ENCODE measurements at regions not wholly inside any gene's neighbourhood (a gene's known extent, or its start where the extent isn't known, plus 50 kb on each side); places are given as distances from the start of the nearest gene placed in this dataset.

DNA sequence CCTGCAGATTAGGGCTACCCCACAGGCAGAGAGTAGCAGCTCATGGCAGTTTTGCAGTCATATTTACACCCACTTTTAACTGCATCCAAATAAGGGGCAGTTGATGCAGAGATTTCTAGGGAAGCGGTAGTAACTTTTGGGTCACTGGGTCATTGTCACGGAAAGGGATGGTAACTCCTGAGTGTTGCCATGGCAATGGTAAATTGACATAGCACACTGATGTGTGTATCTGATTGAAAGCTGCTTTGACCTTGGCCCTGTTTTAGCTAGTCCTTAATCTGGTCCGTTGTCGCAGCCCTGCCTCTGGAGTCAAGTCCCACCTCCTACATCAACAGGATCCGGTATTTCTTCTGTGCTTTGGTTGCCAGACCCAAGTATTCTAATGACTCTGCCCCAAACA lies 199.1 kb upstream of the TCF21 start:
- Histone ChIP-seq H3K4me1 (no peaks in the 10 kb centered on the region), H3K36me3 (replicated peaks in 1 of 2; ENCODE audit: insufficient read depth in 1 of 2, low read depth in 2 of 2) (no peaks in the 10 kb centered on the region), H3K4me3 (no peak overlapping the region), H3K9me3 (no peaks in the 10 kb centered on the region), H3K27me3 (no peaks in the 10 kb centered on the region), H3K27ac (no peak overlapping the region)
- TF ChIP-seq, protein P1, sequence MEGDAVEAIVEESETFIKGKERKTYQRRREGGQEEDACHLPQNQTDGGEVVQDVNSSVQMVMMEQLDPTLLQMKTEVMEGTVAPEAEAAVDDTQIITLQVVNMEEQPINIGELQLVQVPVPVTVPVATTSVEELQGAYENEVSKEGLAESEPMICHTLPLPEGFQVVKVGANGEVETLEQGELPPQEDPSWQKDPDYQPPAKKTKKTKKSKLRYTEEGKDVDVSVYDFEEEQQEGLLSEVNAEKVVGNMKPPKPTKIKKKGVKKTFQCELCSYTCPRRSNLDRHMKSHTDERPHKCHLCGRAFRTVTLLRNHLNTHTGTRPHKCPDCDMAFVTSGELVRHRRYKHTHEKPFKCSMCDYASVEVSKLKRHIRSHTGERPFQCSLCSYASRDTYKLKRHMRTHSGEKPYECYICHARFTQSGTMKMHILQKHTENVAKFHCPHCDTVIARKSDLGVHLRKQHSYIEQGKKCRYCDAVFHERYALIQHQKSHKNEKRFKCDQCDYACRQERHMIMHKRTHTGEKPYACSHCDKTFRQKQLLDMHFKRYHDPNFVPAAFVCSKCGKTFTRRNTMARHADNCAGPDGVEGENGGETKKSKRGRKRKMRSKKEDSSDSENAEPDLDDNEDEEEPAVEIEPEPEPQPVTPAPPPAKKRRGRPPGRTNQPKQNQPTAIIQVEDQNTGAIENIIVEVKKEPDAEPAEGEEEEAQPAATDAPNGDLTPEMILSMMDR (IDR thresholded peaks at IDR 0.05): no peak
- TF ChIP-seq POLR2A (IDR thresholded peaks at IDR 0.05): no peak
- DNase-seq (no peak), ATAC-seq (no peak)
- 30 to 44% methylated on average over 5 of the region's 5 CpGs for WGBS, 2 donors
- intact Hi-C loops (cut with DNase I): no loop called here

DNA sequence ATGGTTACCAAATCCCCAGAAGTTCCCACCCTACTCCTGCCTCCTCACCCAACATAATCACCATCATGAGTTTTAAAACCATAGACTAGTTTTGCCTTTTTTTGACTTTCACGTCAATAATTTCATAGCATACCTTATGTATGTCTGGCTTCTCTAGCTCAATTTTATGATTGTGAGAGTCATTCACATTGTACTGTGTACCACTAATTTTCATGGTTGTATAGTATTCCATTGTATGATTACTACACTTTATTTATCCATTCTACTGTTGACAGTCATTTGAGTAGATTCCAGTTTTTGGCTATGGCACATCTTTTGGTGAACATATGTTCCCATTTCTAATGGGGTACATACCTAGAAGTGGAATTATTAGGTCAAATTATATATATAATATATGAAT lies 195.3 kb upstream of the TCF21 start:
- ATAC-seq (no peak), DNase-seq (no peak)
- 90 to 91% methylated on average over 1 of the region's 1 CpG for WGBS, 2 donors
- intact Hi-C loops (cut with DNase I): no loop called here
- Histone ChIP-seq H3K4me1 (no peaks in the 10 kb centered on the region), H3K4me3 (no peak overlapping the region), H3K27ac (no peak overlapping the region), H3K36me3 (replicated peaks in 1 of 2; ENCODE audit: insufficient read depth in 1 of 2, low read depth in 2 of 2) (no peaks in the 10 kb centered on the region), H3K27me3 (no peaks in the 10 kb centered on the region), H3K9me3 (no peaks in the 10 kb centered on the region)
- TF ChIP-seq POLR2A (IDR thresholded peaks at IDR 0.05): no peak
- TF ChIP-seq, protein P1 (IDR thresholded peaks at IDR 0.05): no peak

DNA sequence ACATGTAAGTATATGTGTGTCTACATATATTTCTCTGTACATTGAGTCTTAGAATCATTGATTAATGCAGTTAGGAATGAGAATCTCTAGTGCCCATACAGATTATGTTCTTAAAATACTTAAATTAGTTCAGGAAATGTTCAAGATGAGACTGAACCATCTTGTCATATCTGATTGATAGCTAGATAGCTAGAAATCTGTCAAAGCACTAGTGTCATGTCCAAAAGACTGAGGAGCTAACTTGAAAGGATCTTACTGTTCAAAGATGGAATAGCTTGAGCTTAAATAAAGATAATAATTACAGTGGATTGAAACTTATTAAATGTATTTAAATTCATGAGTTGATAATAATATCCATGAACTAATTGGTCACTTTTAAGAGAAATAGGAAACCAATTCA lies 191.7 kb upstream of the TCF21 start:
- DNase-seq: no peak

DNA sequence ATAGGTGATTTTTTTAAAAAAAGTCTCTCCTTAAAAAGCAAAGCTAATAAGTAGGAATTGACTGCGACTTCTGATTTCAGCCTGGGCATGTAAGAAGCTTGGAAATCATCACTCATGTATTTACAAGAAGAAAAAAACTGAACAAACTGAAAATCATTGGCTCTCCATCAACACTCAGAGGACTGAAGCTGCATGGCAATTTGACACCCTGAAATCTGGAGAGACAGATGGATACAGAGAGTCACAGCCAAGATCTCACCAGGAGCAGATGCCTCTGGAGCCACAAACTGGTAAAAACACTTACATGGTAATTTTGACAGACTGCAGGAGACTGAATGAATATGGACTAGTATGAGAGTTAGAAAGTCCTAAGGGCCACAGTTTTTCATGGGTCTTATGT lies 191.2 kb upstream of the TCF21 start:
- DNase-seq (no peak), ATAC-seq (no peak)
- no peaks in the 10 kb centered on the region for H3K36me3 ChIP-seq (replicated peaks in 1 of 2; ENCODE audit: insufficient read depth in 1 of 2, low read depth in 2 of 2)
- H3K9me3 ChIP-seq: no peaks in the 10 kb centered on the region
- WGBS, 2 donors: 61 to 74% methylated on average over 1 of the region's 1 CpG
- intact Hi-C loops (cut with DNase I): no loop called here
- no peak overlapping the region for H3K27ac ChIP-seq
- no peak overlapping the region for H3K4me3 ChIP-seq
- H3K4me1 ChIP-seq: no peaks in the 10 kb centered on the region
- H3K27me3 ChIP-seq: no peaks in the 10 kb centered on the region
- TF ChIP-seq, protein P1 (IDR thresholded peaks at IDR 0.05): no peak

More for the DNA sequence above, 191.7 kb upstream of the TCF21 start:
- Histone ChIP-seq H3K27me3 (no peaks in the 10 kb centered on the region), H3K27ac (no peak overlapping the region), H3K4me1 (no peaks in the 10 kb centered on the region), H3K4me3 (no peak overlapping the region), H3K9me3 (no peaks in the 10 kb centered on the region), H3K36me3 (replicated peaks in 1 of 2; ENCODE audit: insufficient read depth in 1 of 2, low read depth in 2 of 2) (no peaks in the 10 kb centered on the region)
- intact Hi-C loops (cut with DNase I): no loop called here
- ATAC-seq: no peak
- TF ChIP-seq, protein P1 (IDR thresholded peaks at IDR 0.05): no peak
- no peak for TF ChIP-seq POLR2A (IDR thresholded peaks at IDR 0.05)

DNA sequence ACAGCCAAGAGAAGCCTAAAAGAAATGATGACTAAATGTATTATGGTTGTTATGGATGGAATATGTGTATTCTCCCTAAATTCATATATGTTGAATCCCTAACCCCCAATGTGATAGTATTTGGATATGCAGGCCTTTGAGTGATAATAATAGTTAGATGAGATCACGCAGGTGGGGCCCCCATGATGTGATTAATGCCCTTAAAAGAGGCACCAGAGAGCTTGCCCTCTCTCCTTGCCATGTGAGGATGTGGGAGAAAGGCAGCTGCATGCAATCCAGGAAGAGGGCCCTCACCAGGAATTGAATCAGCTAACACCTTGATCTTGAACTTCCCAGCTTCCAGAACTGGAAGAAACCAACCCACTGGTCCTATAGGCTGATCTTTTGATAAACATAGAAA lies 190.6 kb upstream of the TCF21 start:
- H3K36me3 ChIP-seq (replicated peaks in 1 of 2; ENCODE audit: insufficient read depth in 1 of 2, low read depth in 2 of 2): no peaks in the 10 kb centered on the region
- no peak overlapping the region for H3K4me3 ChIP-seq
- intact Hi-C loops (cut with DNase I): no loop called here
- 55 to 58% methylated on average over 1 of the region's 1 CpG for WGBS, 2 donors
- no peak for ATAC-seq
- H3K27ac ChIP-seq: no peak overlapping the region
- DNase-seq: no peak
- no peaks in the 10 kb centered on the region for H3K27me3 ChIP-seq
- TF ChIP-seq, protein P1 (IDR thresholded peaks at IDR 0.05): no peak
- TF ChIP-seq POLR2A (IDR thresholded peaks at IDR 0.05): no peak
- H3K4me1 ChIP-seq: no peaks in the 10 kb centered on the region
- H3K9me3 ChIP-seq: no peaks in the 10 kb centered on the region
